Naive thymus-derived CD8-positive, alpha-beta T cell (primary cell): ENCODE measurements at regions not wholly inside any gene's neighbourhood (a gene's known extent, or its start where the extent isn't known, plus 50 kb on each side); places are given as distances from the start of the nearest gene placed in this dataset.
"Not testable (repeated sequence)": the region's sequence is repeated elsewhere in the genome, so short reads cannot be mapped to it uniquely, and the experiment has no call there.

Experiments
- ATAC-seq, 2 donors: fragments of 150-1000 bp; cut with Tn5 transposase in 1 of 2; sonication (Bioruptor Pico), chemical (Tn5 transposase) in 1 of 2; 1 replicate in 1 of 2; 2 replicates in 1 of 2; pipeline ENCODE4 v1.10.0; 2021; ENCODE audit warnings: mild to moderate bottlenecking in 2 of 2, moderate library complexity in 2 of 2
- POLR2A ChIA-PET: fragments of 350-600 bp; sonication (Branson Sonifier 250); formaldehyde crosslinking; loops from one replicate; lab custom pipeline; 2021; ENCODE audit warnings: antibody characterized with exemption; lab: Charles Lee
- DNase-seq, 10 donors: peaks; one replicate each; pipeline versions ENCODE4 v3.0.0 to v3.0.0-alpha.2; 2020 to 2022
- H3K27ac Mint-ChIP-seq, 10 donors: one replicate each; pipeline ENCODE4 v1.8.0; 2020 to 2022; ENCODE audit warnings: mild to moderate bottlenecking in 10 of 10, mixed read lengths in 10 of 10, moderate library complexity in 4 of 10, inconsistent platforms in 1 of 10
- H3K27me3 Mint-ChIP-seq, 5 donors: one replicate each; pipeline ENCODE4 v1.8.0; 2021 to 2022; ENCODE audit warnings: mixed read lengths in 5 of 5
- H3K36me3 Mint-ChIP-seq, 3 donors: one replicate each; pipeline ENCODE4 v1.8.0; 2020 to 2022; ENCODE audit warnings: mixed read lengths in 3 of 3, mild to moderate bottlenecking in 2 of 3, inconsistent platforms in 1 of 3
- H3K4me1 Mint-ChIP-seq, 4 donors: one replicate each; pipeline ENCODE4 v1.8.0; 2021 to 2022; ENCODE audit warnings: mixed read lengths in 4 of 4
- H3K4me3 Mint-ChIP-seq, 10 donors: one replicate each; pipeline ENCODE4 v1.8.0; 2020 to 2022; ENCODE audit warnings: mild to moderate bottlenecking in 10 of 10, mixed read lengths in 10 of 10, moderate library complexity in 6 of 10, inconsistent platforms in 1 of 10
- H3K9me3 Mint-ChIP-seq, 9 donors: one replicate each; pipeline ENCODE4 v1.8.0; 2020 to 2022; ENCODE audit warnings: mixed read lengths in 9 of 9, mild to moderate bottlenecking in 3 of 9, inconsistent platforms in 1 of 9, moderate library complexity in 1 of 9

DNA sequence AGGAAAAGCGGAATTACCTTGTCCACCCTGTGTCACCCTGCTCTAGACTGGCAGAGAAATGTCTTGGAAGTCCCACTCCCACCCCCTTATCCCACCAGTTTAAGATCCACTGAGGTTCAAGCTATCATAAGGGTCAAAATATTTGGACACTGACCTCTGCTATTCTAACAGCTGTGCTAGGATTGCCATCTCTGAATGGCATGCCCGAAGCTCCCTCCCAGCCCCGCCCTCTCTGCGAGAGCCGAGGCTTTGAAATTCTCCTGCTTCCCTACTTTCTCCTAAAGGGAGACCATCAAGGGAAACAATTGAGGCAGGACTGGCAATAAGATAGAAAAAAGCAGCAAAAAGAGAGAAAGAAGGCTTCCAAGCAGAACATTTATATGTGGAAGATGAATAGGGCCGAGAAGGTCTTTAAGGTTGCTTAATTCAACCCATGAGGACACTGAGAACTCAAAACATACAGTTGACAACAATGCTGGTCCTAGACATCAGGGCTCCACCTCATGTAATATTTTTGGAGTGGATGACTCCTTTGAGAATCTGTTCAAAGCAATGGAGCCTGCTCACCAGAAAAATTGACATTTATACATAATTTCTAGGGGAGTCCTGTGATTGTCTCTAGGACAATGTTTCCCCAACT is 338.7 kb upstream of the F9 start:
- Mint-ChIP-seq H3K4me3 (no peak overlapping the region), H3K27ac (no peak overlapping the region), H3K4me1 (peaks cover 0 to 5% (median 0%) of the 10 kb centered on the region in 4 donors), H3K36me3 (no peaks in the 10 kb centered on the region), H3K27me3 (peaks cover 9 to 29% (median 17%) of the 10 kb centered on the region in 5 donors), H3K9me3 (no peaks in the 10 kb centered on the region)
- ATAC-seq (no peak), DNase-seq (no peak)
- POLR2A ChIA-PET: no interaction called here

DNA sequence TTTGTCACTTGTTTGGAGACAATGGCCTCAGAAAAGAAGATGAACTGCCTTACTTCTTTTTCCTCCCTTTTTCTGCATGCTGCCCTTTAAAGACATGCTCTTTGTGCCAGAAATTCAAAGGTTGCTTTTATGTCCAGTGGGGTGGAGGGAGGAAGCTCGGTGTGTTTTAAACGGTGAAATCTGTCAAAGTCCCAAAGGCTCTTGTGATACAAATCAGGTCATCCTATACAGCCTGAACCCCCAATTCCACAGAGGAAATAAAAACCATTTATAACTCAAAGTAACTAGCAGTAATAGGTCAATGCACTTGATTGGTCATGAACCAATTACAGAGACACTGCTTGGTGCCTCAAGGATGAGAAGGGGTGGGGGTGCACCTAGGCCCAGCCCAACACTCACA is 339.3 kb upstream of the F9 start:
- ATAC-seq (no peak), DNase-seq (no peak)
- no peaks in the 10 kb centered on the region for H3K36me3 Mint-ChIP-seq
- H3K27me3 Mint-ChIP-seq: peaks cover 12 to 26% (median 21%) of the 10 kb centered on the region in 5 donors
- H3K9me3 Mint-ChIP-seq: no peaks in the 10 kb centered on the region
- POLR2A ChIA-PET: no interaction called here
- H3K4me1 Mint-ChIP-seq: peaks cover 0 to 5% (median 0%) of the 10 kb centered on the region in 4 donors
- no peak overlapping the region for H3K4me3 Mint-ChIP-seq
- no peak overlapping the region for H3K27ac Mint-ChIP-seq

DNA sequence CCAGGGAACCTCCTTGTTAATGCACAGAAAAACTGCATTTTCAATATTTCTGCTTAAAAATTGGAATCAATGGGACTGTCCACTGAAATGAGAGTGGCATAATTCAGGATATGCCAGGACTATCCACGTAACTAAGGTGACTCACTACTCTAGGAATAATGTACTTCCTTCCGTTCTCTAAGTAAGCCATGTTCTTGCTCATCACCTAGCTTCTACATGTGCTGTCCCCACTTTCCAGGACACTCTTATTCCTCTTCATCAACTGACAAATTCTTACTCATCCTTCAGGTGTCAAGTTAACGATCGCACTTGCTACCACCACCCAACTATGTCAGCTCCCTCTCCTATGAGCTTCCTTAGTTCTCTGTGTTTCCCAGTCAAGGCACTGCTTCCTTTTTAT is 342.8 kb upstream of the F9 start:
- H3K4me1 Mint-ChIP-seq: no peaks in the 10 kb centered on the region
- H3K9me3 Mint-ChIP-seq: no peaks in the 10 kb centered on the region
- no peak overlapping the region for H3K4me3 Mint-ChIP-seq
- peaks cover 0 to 14% (median 4%) of the 10 kb centered on the region in 5 donors for H3K27me3 Mint-ChIP-seq
- peak overlapping the region in 1 of 10 donors; percentile 29 for H3K27ac Mint-ChIP-seq
- no peak for ATAC-seq
- H3K36me3 Mint-ChIP-seq: no peaks in the 10 kb centered on the region
- DNase-seq: no peak
- POLR2A ChIA-PET: no interaction called here

DNA sequence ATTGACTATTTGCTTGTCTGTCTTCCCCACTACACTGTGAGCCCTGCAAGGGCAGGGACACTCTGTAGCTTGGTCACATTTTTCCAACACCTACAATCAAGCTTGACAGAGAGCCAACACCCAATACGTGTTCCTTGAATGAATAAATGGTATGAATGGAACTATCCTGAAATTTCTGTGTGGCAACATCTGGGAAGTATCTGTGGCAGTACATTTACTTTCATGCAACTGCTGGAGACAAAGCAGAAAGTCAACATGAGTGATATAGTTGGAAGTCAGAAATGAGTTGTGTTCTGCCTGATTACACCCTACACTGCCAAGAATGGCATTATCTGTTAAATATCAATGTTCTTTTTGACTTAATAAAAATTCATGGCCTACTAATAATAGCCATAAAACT is 343.5 kb upstream of the F9 start:
- no peak for ATAC-seq
- no peak for DNase-seq
- no peaks in the 10 kb centered on the region for H3K4me1 Mint-ChIP-seq
- no peaks in the 10 kb centered on the region for H3K9me3 Mint-ChIP-seq
- H3K4me3 Mint-ChIP-seq: no peak overlapping the region
- H3K27ac Mint-ChIP-seq: no peak overlapping the region
- POLR2A ChIA-PET: no interaction called here
- peaks cover 0 to 13% (median 4%) of the 10 kb centered on the region in 5 donors for H3K27me3 Mint-ChIP-seq
- H3K36me3 Mint-ChIP-seq: no peaks in the 10 kb centered on the region

DNA sequence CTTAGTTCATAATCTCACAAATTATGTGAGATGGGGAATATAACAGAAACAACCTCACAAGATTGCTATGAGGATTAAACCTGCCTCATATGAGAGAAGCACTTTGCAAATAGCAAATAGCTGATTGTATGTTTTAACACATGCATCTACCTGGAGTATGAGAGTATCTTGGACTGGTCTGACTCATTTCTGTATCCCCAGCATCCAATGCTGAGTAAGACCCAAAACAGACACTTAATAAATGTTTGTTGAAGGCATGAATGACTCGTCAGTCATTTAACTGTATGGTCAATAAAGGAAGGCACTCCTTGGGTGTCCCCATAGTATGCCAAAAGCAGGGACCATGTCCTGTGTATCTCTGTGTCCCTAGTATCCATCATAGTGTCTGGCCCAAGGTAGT is 350.9 kb upstream of the F9 start:
- Mint-ChIP-seq H3K27me3 (peaks cover 0 to 12% (median 2%) of the 10 kb centered on the region in 5 donors), H3K4me1 (no peaks in the 10 kb centered on the region), H3K9me3 (peaks cover 0 to 3% (median 0%) of the 10 kb centered on the region in 9 donors), H3K27ac (no peak overlapping the region), H3K36me3 (no peaks in the 10 kb centered on the region), H3K4me3 (no peak overlapping the region)
- POLR2A ChIA-PET: no interaction called here
- DNase-seq: no peak
- no peak for ATAC-seq

DNA sequence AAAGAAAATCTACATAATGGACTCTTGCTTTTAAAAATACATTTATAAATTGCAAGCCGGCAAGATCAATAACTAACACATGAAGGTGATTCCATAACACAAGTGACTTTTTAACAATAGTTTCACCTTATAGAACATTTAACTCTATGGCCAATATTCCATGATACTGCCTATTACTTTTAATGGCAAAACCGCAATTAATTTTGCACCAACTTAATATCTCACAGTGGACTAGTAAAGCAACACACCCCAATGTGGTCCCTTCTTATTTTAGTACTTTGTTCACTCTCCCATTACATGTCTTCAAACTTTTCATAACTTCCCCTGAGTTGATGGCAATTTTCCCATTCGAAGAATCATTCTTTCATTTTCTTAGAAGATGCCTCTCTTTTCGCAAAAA is 351.6 kb upstream of the F9 start:
- H3K27me3 Mint-ChIP-seq: peaks cover 0 to 12% (median 2%) of the 10 kb centered on the region in 5 donors
- no peak overlapping the region for H3K27ac Mint-ChIP-seq
- H3K4me1 Mint-ChIP-seq: no peaks in the 10 kb centered on the region
- H3K4me3 Mint-ChIP-seq: no peak overlapping the region
- H3K9me3 Mint-ChIP-seq: peaks cover 0 to 3% (median 0%) of the 10 kb centered on the region in 9 donors
- ATAC-seq (no peak), DNase-seq (no peak)
- POLR2A ChIA-PET: no interaction called here
- no peaks in the 10 kb centered on the region for H3K36me3 Mint-ChIP-seq

DNA sequence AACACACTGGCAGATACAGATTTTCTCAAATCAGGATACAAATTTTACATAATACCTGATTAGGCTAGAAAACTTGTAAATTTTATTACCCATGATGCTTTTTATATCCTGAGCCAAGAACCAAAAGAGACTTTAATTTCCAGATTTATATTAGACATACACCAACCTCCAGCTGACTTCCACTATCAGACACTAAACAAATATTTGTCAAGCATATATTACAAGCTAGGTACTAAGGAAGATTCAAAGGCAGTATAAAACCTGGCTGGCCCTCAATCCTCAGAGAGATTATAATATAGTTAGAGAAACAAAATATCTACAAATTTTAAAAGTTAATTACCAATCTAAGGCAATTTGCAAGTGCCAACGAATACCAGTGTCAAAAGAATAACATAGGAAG is 357.8 kb upstream of the F9 start:
- DNase-seq: no peak
- no peaks in the 10 kb centered on the region for H3K36me3 Mint-ChIP-seq
- POLR2A ChIA-PET: no interaction called here
- no peaks in the 10 kb centered on the region for H3K4me1 Mint-ChIP-seq
- no peak for ATAC-seq
- H3K27ac Mint-ChIP-seq: no peak overlapping the region
- H3K9me3 Mint-ChIP-seq: peaks cover 0 to 3% (median 0%) of the 10 kb centered on the region in 9 donors
- peaks cover 0 to 8% (median 0%) of the 10 kb centered on the region in 5 donors for H3K27me3 Mint-ChIP-seq
- H3K4me3 Mint-ChIP-seq: no peak overlapping the region

DNA sequence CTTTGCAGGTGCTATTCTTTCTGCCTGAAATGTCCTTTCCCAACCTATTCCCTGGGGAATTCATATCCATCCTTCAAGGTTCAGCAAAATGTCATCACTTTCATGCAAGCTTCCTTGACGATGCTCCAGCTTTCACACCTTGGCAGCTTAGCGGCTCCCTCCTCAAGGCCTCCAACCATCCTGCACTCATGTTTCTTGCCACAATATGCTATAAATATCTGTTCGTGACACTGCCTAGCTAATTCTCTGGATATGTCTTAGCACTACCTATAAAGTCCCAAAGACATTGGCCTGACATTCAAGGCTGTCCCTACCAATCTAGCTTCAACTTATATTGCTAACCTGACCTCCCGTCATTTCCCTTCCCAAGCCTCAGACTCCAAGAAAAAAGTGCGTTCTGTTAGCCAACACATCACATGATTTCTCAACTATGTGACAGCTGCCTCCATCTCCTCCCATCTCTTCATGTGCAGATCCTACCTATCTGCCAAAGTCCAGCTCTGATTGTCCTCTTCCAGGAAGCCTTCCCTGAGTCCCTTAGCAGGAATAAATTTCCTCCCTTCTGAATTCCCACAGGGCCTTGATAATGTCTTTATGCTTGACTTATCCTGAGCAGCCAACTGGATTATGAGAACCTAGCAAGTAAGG is 359.9 kb upstream of the F9 start:
- H3K27me3 Mint-ChIP-seq: no peaks in the 10 kb centered on the region
- POLR2A ChIA-PET: no interaction called here
- H3K4me1 Mint-ChIP-seq: no peaks in the 10 kb centered on the region
- H3K36me3 Mint-ChIP-seq: no peaks in the 10 kb centered on the region
- no peak overlapping the region for H3K27ac Mint-ChIP-seq
- DNase-seq: no peak
- peaks cover 0 to 3% (median 0%) of the 10 kb centered on the region in 9 donors for H3K9me3 Mint-ChIP-seq
- no peak for ATAC-seq
- no peak overlapping the region for H3K4me3 Mint-ChIP-seq

DNA sequence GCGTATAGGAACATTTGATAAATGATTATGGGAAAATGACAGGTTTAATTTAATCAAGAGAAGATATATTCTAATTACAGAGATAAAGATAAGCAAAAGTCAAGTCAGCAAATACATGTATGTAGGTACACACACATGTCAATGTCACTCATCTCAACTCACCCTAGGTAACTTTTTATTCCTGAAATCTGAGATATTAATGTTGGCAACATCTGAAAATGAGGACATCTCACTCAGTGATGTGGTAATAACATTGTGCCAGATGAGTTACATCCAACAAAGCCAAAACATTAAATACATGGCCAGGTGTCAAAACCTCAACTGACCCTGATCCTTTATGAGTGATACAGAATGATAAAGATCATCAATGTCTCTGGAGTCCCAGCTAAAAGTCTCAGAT is 363.3 kb upstream of the F9 start:
- H3K27me3 Mint-ChIP-seq: no peaks in the 10 kb centered on the region
- H3K9me3 Mint-ChIP-seq: peaks cover 0 to 2% (median 0%) of the 10 kb centered on the region in 9 donors
- no peak overlapping the region for H3K27ac Mint-ChIP-seq
- H3K4me1 Mint-ChIP-seq: no peaks in the 10 kb centered on the region
- H3K4me3 Mint-ChIP-seq: no peak overlapping the region
- no peaks in the 10 kb centered on the region for H3K36me3 Mint-ChIP-seq
- no peak for DNase-seq
- POLR2A ChIA-PET: no interaction called here
- ATAC-seq: no peak

DNA sequence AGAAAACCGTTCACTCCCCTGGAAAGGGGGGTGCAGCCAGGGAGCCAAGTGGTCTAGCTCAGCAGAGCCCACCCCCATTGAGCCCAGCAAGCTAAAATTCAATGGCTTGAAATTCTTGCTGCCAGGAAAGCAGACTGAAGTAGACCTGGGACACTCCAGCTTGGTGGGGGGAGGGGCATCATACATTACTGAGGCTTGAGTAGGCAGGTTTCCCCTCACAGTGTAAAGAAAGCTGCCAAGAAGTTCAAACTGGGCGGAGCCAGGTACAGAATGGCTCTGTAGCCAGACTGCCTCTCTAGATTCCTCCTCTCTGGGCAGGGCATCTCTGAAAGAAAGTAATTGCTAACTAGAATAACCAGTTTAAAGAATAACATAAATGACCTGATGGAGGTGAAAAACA is 372.3 kb upstream of the F9 start:
- POLR2A ChIA-PET: no interaction called here
- H3K27me3 Mint-ChIP-seq: peaks cover 0 to 3% (median 2%) of the 10 kb centered on the region in 5 donors
- H3K36me3 Mint-ChIP-seq: no peaks in the 10 kb centered on the region
- no peak overlapping the region for H3K4me3 Mint-ChIP-seq
- peaks cover 0 to 20% (median 4%) of the 10 kb centered on the region in 9 donors for H3K9me3 Mint-ChIP-seq
- H3K4me1 Mint-ChIP-seq: no peaks in the 10 kb centered on the region
- ATAC-seq (no peak), DNase-seq (no peak)
- H3K27ac Mint-ChIP-seq: peak overlapping the region in 1 of 10 donors; percentile 2

DNA sequence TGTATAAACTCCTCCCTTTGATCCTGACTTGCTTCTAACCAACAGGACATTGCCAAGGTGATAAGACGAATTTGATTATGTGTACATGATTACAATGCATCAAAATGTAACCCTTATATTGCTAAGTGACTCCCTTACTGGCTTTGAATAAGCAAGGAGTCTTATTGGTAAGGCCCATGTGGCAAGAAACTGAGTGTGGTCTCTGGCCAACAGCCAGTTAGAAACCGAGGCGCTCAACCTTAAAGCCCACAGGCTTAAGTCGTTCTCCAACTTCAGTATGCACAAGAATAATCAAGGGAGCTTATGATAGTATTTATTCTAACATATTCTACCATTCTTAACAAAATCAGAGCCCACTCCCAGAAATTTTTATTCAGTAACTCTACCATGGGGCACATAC is 374.2 kb upstream of the F9 start:
- no peak for ATAC-seq
- Mint-ChIP-seq H3K4me3 (no peak overlapping the region), H3K9me3 (peaks cover 0 to 20% (median 4%) of the 10 kb centered on the region in 9 donors), H3K4me1 (no peaks in the 10 kb centered on the region), H3K36me3 (no peaks in the 10 kb centered on the region), H3K27me3 (peaks cover 0 to 3% (median 2%) of the 10 kb centered on the region in 5 donors), H3K27ac (no peak overlapping the region)
- DNase-seq: no peak
- POLR2A ChIA-PET: no interaction called here

DNA sequence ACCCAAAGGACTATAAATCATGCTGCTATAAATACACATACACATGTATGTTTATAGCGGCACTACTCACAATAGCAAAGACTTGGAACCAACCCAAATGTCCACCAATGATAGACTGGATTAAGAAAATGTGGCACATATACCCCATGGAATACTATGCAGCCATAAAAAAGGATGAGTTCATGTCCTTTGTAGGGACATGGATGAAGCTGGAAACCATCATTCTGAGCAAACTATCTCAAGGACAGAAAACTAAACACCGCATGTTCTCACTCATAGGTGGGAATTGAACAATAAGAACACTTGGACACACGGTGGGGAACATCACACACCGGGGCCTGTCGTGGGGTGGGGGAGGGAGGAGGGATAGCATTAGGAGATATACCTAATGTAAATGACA is 383.9 kb upstream of the F9 start:
- H3K4me1 Mint-ChIP-seq, H3K4me3 Mint-ChIP-seq, H3K27me3 Mint-ChIP-seq, H3K36me3 Mint-ChIP-seq, ATAC-seq, POLR2A ChIA-PET, H3K9me3 Mint-ChIP-seq, DNase-seq: not testable (repeated sequence)
- peak overlapping the region in 1 of 10 donors; percentile 35 for H3K27ac Mint-ChIP-seq

DNA sequence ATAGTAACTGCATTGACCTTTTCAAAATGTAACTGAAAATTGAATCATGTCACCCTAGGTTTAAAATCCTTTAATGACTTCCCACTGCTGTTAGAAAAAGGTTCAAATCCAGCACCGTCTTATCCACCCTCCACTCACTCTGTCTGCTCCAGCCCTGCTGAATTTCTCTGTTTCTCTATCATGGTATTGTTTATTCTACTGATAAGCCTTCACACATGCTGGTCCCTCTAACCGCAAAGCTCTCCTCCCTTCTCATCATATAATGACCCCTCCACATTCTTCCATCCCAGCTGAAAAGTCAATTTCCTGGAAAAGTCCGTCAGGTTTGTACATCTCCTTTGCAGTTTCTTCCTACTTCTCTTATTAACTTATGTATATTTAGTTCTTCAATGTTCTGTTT is 389.2 kb upstream of the F9 start:
- Mint-ChIP-seq H3K27ac (no peak overlapping the region), H3K27me3 (peaks cover 0 to 9% (median 2%) of the 10 kb centered on the region in 5 donors), H3K4me1 (no peaks in the 10 kb centered on the region), H3K9me3 (no peaks in the 10 kb centered on the region), H3K4me3 (no peak overlapping the region), H3K36me3 (no peaks in the 10 kb centered on the region)
- DNase-seq: no peak
- ATAC-seq: no peak
- POLR2A ChIA-PET: no interaction called here

DNA sequence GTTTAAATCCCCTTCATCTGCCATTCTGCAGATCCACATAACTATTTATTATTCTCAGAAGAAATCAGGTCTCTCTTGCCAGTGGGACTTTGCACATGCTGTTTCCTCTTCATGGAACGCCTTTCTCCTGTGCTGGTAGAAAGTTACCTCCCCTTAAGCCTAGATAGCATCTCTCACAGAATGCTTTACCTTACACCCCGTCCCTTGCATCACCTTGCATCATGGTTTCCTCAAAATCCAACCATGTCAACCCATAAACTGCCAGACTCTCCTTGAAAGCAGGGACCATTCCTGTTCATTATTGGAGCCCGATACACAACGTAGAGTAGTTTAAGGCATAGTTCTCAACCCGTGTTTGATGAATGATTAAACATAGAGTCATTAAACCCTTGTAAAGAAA is 396.2 kb upstream of the F9 start:
- POLR2A ChIA-PET: no interaction called here
- no peak for DNase-seq
- no peaks in the 10 kb centered on the region for H3K4me1 Mint-ChIP-seq
- no peaks in the 10 kb centered on the region for H3K9me3 Mint-ChIP-seq
- no peaks in the 10 kb centered on the region for H3K36me3 Mint-ChIP-seq
- no peak overlapping the region for H3K27ac Mint-ChIP-seq
- H3K4me3 Mint-ChIP-seq: no peak overlapping the region
- ATAC-seq: no peak
- H3K27me3 Mint-ChIP-seq: no peaks in the 10 kb centered on the region
